H9 (cell line): ENCODE measurements at regions not wholly inside any gene's neighbourhood (a gene's known extent, or its start where the extent isn't known, plus 50 kb on each side); places are given as distances from the start of the nearest gene placed in this dataset.

ENCODE experiments used
- DNase-seq: peaks from one replicate; pipeline ENCODE4 v3.0.0-alpha.2; 2017
- H2AFZ ChIP-seq: one replicate; pipeline ENCODE4 v1.6.1; 2013; ENCODE audit warnings: mild to moderate bottlenecking, low read length, control low read depth, moderate library complexity
- H2AK5ac ChIP-seq: 2 replicates; pipeline ENCODE4 v1.6.1; 2013; ENCODE audit warnings: low read length, control low read depth, mixed read lengths; ENCODE audit not compliant: insufficient read length
- H2BK120ac ChIP-seq: one replicate; pipeline ENCODE4 v1.6.1; 2013; ENCODE audit warnings: low read depth, mild to moderate bottlenecking, low read length, control low read depth, inconsistent platforms; ENCODE audit not compliant: poor library complexity, severe bottlenecking
- H2BK12ac ChIP-seq: 2 replicates; pipeline ENCODE4 v1.6.1; 2013; ENCODE audit warnings: low read length, control low read depth, mixed read lengths, low read depth; ENCODE audit not compliant: insufficient read length
- H2BK15ac ChIP-seq: 2 replicates; pipeline ENCODE4 v1.6.1; 2013; ENCODE audit warnings: low read depth, low read length, control low read depth
- H2BK20ac ChIP-seq: one replicate; pipeline ENCODE4 v1.6.1; 2013; ENCODE audit warnings: low read depth, mild to moderate bottlenecking, low read length, control low read depth, inconsistent platforms; ENCODE audit not compliant: poor library complexity, severe bottlenecking
- H2BK5ac ChIP-seq: 2 replicates; pipeline ENCODE4 v1.6.1; 2013; ENCODE audit warnings: low read length, control low read depth, mixed read lengths; ENCODE audit not compliant: insufficient read length
- H3K14ac ChIP-seq: 2 replicates; pipeline ENCODE4 v1.6.1; 2013; ENCODE audit warnings: low read length, control low read depth; ENCODE audit not compliant: insufficient read depth
- H3K18ac ChIP-seq: 2 replicates; pipeline ENCODE4 v1.6.1; 2013; ENCODE audit warnings: low read depth, mild to moderate bottlenecking, mixed read lengths, low read length, control low read depth; ENCODE audit not compliant: insufficient read length
- H3K23ac ChIP-seq: 2 replicates; pipeline ENCODE4 v1.6.1; 2013; ENCODE audit warnings: low read length, control low read depth, mixed read lengths, low read depth; ENCODE audit not compliant: insufficient read length
- H3K23me2 ChIP-seq: 2 replicates; pipeline ENCODE4 v1.6.1; 2013; ENCODE audit warnings: low read depth, mild to moderate bottlenecking, mixed read lengths, low read length, control low read depth; ENCODE audit not compliant: insufficient read length, poor library complexity, severe bottlenecking
- H3K27ac ChIP-seq: 2 replicates; pipeline ENCODE4 v1.5.1; 2013; ENCODE audit warnings: low read length, control low read depth, mixed read lengths, low read depth; ENCODE audit not compliant: insufficient read length
- H3K27me3 ChIP-seq: 2 replicates; pipeline ENCODE4 v1.6.1; 2013; ENCODE audit warnings: low read length, control low read depth, inconsistent platforms; ENCODE audit not compliant: insufficient read depth
- H3K4ac ChIP-seq: 2 replicates; pipeline ENCODE4 v1.6.1; 2013; ENCODE audit warnings: low read depth, mild to moderate bottlenecking, control low read depth, inconsistent platforms, low read length, moderate library complexity
- H3K4me1 ChIP-seq: 2 replicates; pipeline ENCODE4 v1.6.1; 2013; ENCODE audit warnings: low read length, control low read depth, inconsistent platforms; ENCODE audit not compliant: insufficient read depth
- H3K4me2 ChIP-seq: 2 replicates; pipeline ENCODE4 v1.6.1; 2013; ENCODE audit warnings: low read length, control low read depth, mixed read lengths; ENCODE audit not compliant: insufficient read length, insufficient read depth
- H3K56ac ChIP-seq: 2 replicates; pipeline ENCODE4 v1.6.1; 2013; ENCODE audit warnings: low read depth, mild to moderate bottlenecking, mixed read lengths, low read length, control low read depth; ENCODE audit not compliant: insufficient read length
- H3K79me1 ChIP-seq: 2 replicates; pipeline ENCODE4 v1.6.1; 2013; ENCODE audit warnings: low read depth, mild to moderate bottlenecking, moderate library complexity, low read length, control low read depth, inconsistent platforms; ENCODE audit not compliant: insufficient read depth, poor library complexity, severe bottlenecking
- H3K79me2 ChIP-seq: 2 replicates; pipeline ENCODE4 v1.6.1; 2013; ENCODE audit warnings: low read length, control low read depth, inconsistent platforms; ENCODE audit not compliant: insufficient read depth
- H3K9ac ChIP-seq: 2 replicates; pipeline ENCODE4 v1.6.1; 2013; ENCODE audit warnings: low read length, control low read depth, mixed read lengths; ENCODE audit not compliant: insufficient read length; ENCODE audit errors: extremely low read depth
- H3K9me3 ChIP-seq: one replicate; pipeline ENCODE4 v1.6.1; 2013; ENCODE audit warnings: low read depth, low read length, inconsistent platforms; ENCODE audit not compliant: control insufficient read depth
- H3T11ph ChIP-seq: one replicate; pipeline ENCODE4 v1.6.1; 2013; ENCODE audit warnings: mild to moderate bottlenecking, low read length, control low read depth, inconsistent platforms
- H4K20me1 ChIP-seq: one replicate; pipeline ENCODE4 v1.6.1; 2013; ENCODE audit not compliant: control insufficient read depth, insufficient read length, insufficient read depth
- H4K5ac ChIP-seq: 2 replicates; pipeline ENCODE4 v1.6.1; 2013; ENCODE audit warnings: low read depth, mild to moderate bottlenecking, mixed read lengths, low read length, control low read depth; ENCODE audit not compliant: insufficient read length
- H4K8ac ChIP-seq: replicated peaks from 2 replicates; pipeline ENCODE4 v1.6.1; 2013; ENCODE audit warnings: low read length, control low read depth, mixed read lengths, low read depth; ENCODE audit not compliant: insufficient read length
- H4K91ac ChIP-seq: 2 replicates; pipeline ENCODE4 v1.6.1; 2013; ENCODE audit warnings: low read depth, mild to moderate bottlenecking, moderate library complexity, mixed read lengths, low read length, control low read depth; ENCODE audit not compliant: insufficient read length
- H3K27ac Mint-ChIP-seq, 3 experiments: 2 replicates in 2 of 3; 3 replicates in 1 of 3; pipeline ENCODE4 v1.8.0; 2020 to 2021; ENCODE audit warnings: mixed read lengths in 3 of 3, mild to moderate bottlenecking in 1 of 3, moderate library complexity in 1 of 3
- H3K27me3 Mint-ChIP-seq: 2 replicates; pipeline ENCODE4 v1.8.0; 2021; ENCODE audit warnings: low read depth, mild to moderate bottlenecking, moderate library complexity, mixed read lengths
- H3K36me3 Mint-ChIP-seq, 3 experiments: 2 replicates in 2 of 3; 3 replicates in 1 of 3; pipeline ENCODE4 v1.8.0; 2020 to 2021; ENCODE audit warnings: low read depth in 3 of 3, mixed read lengths in 3 of 3; ENCODE audit not compliant: insufficient read depth in 1 of 3
- H3K4me1 Mint-ChIP-seq, 2 experiments: 2 replicates each; pipeline ENCODE4 v1.8.0; 2020; ENCODE audit warnings: mixed read lengths in 2 of 2
- H3K4me3 Mint-ChIP-seq, 2 experiments: 2 replicates in 1 of 2; 3 replicates in 1 of 2; pipeline ENCODE4 v1.8.0; 2020 to 2021; ENCODE audit warnings: mild to moderate bottlenecking in 2 of 2, mixed read lengths in 2 of 2, moderate library complexity in 1 of 2
- H3K9me3 Mint-ChIP-seq, 2 experiments: 2 replicates in 1 of 2; 3 replicates in 1 of 2; pipeline ENCODE4 v1.8.0; 2020; ENCODE audit warnings: mild to moderate bottlenecking in 2 of 2, mixed read lengths in 2 of 2, moderate library complexity in 1 of 2
- WGBS: extraction: QIAGEN DNeasy Blood & Tissue Kit; methylation state at CpG from one replicate; pipeline ENCODE4 v1.1.7; 2013; ENCODE audit warnings: missing lambda C conversion rate, low lambda C conversion rate, mixed read lengths; ENCODE audit not compliant: insufficient read length; ENCODE audit errors: extremely low coverage; 5-methylcytosine and 5-hydroxymethylcytosine counted together
- TF ChIP-seq, protein P1 (sequence below): fragments of 200-600 bp; sonication (generic); conservative IDR thresholded peaks from 3 replicates; pipeline ENCODE4 v1.8.0; 2021; ENCODE audit warnings: antibody characterized with exemption, mild to moderate bottlenecking

DNA sequence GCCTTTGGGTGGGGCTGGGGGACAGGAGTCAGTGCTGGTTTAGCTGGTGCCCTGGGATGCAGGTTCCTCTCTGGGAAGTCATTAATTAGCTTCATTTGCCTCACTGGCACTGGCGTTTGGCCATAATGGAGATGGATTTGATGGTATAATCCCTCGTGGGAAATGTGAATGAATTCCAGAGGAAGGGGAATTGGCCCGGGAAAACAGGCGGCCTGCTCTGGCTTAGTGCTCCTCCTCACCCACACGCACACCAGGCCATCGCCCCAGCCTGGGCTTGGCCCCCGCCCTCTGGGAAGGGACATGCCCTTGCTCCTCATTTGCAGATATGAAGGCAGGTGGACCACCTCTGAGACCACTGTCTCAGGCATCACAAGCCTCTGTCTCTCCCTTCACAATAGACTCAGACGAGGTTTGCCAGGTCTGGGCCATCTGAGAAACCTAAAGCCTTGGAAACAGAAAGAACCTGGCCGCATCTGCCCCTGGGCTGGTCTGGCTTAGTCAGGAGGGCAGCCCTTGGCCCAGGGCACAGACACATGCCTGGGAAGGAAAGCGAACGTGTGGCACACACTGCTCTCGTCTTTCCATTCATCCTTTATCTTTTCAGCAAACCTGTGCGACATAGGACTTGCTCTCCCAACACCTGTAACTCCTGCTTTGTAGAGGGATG is 199.2 kb upstream of the CDH4 start:
- no peak overlapping the region for H4K91ac ChIP-seq
- no peak overlapping the region for H2BK12ac ChIP-seq
- no peak overlapping the region for H3K18ac ChIP-seq
- H3K4me3 Mint-ChIP-seq = no peak overlapping the region
- H3K9ac ChIP-seq = no peak overlapping the region
- no peaks in the 10 kb centered on the region for H3K79me2 ChIP-seq
- no peak overlapping the region for H3K4ac ChIP-seq
- H4K5ac ChIP-seq = no peak overlapping the region
- H2BK5ac ChIP-seq = no peak overlapping the region
- H4K8ac ChIP-seq = no peak overlapping the region
- no peak overlapping the region for H2AK5ac ChIP-seq
- peaks cover 9 to 11% of the 10 kb centered on the region in 2 experiments for H3K4me1 Mint-ChIP-seq
- no peak overlapping the region for H3K56ac ChIP-seq
- no peak overlapping the region for H2BK15ac ChIP-seq
- no peaks in the 10 kb centered on the region for H4K20me1 ChIP-seq
- DNase-seq = no peak
- TF ChIP-seq, protein P1, sequence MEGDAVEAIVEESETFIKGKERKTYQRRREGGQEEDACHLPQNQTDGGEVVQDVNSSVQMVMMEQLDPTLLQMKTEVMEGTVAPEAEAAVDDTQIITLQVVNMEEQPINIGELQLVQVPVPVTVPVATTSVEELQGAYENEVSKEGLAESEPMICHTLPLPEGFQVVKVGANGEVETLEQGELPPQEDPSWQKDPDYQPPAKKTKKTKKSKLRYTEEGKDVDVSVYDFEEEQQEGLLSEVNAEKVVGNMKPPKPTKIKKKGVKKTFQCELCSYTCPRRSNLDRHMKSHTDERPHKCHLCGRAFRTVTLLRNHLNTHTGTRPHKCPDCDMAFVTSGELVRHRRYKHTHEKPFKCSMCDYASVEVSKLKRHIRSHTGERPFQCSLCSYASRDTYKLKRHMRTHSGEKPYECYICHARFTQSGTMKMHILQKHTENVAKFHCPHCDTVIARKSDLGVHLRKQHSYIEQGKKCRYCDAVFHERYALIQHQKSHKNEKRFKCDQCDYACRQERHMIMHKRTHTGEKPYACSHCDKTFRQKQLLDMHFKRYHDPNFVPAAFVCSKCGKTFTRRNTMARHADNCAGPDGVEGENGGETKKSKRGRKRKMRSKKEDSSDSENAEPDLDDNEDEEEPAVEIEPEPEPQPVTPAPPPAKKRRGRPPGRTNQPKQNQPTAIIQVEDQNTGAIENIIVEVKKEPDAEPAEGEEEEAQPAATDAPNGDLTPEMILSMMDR = no peak
- peaks cover 74% of the 10 kb centered on the region for H3K27me3 Mint-ChIP-seq
- no peak overlapping the region for H3K23ac ChIP-seq
- no peak overlapping the region for H2AFZ ChIP-seq
- H3T11ph ChIP-seq = no peak overlapping the region
- no peaks in the 10 kb centered on the region for H3K23me2 ChIP-seq
- H3K14ac ChIP-seq = no peak overlapping the region
- no peaks in the 10 kb centered on the region for H3K79me1 ChIP-seq
- H3K36me3 Mint-ChIP-seq = no peaks in the 10 kb centered on the region
- H2BK120ac ChIP-seq = no peak overlapping the region
- H3K9me3 ChIP-seq = no peaks in the 10 kb centered on the region
- H3K27ac ChIP-seq = no peak overlapping the region
- no peak overlapping the region for H3K4me2 ChIP-seq
- H3K27ac Mint-ChIP-seq = no peak overlapping the region
- no peak overlapping the region for H2BK20ac ChIP-seq
- no peaks in the 10 kb centered on the region for H3K4me1 ChIP-seq
- no peaks in the 10 kb centered on the region; the same call in 1 of the 2 replicates for H3K27me3 ChIP-seq
- no CpG with 5 or more reads among the region's 13 CpGs for WGBS
- H3K9me3 Mint-ChIP-seq = peaks cover 0 to 2% of the 10 kb centered on the region in 2 experiments; a peak in 1 of 5 replicates
